ENCODE measurements at regions not wholly inside any gene's neighbourhood (a gene's known extent, or its start where the extent isn't known, plus 50 kb on each side); places are given as distances from the start of the nearest gene placed in this dataset.

- Histone ChIP-seq H3K4me2 (ENCODE audit: insufficient read depth, insufficient read length, low read length) (no peak overlapping the region), H2AK5ac (ENCODE audit: insufficient read length, low read length) (no peak overlapping the region), H3K18ac (ENCODE audit: insufficient read length, low read depth, low read length) (no peak overlapping the region), H3K27ac (ENCODE audit: insufficient read length, low read depth, low read length) (no peak overlapping the region), H2BK15ac (ENCODE audit: low read depth, low read length) (no peak overlapping the region), H3K9ac (ENCODE audit: extremely low read depth, insufficient read length, low read length) (no peak overlapping the region), H3K79me1 (ENCODE audit: insufficient read depth, low read depth, low read length, poor library complexity, severe bottlenecking) (no peaks in the 10 kb centered on the region), H3K4ac (ENCODE audit: low read depth, low read length) (no peak overlapping the region), H3K23ac (ENCODE audit: insufficient read length, low read depth, low read length) (no peak overlapping the region), H2BK12ac (ENCODE audit: insufficient read length, low read depth, low read length) (no peak overlapping the region), H2AFZ (ENCODE audit: low read length) (no peak overlapping the region), H4K8ac (replicated peaks; ENCODE audit: insufficient read length, low read depth, low read length) (no peak overlapping the region), H3T11ph (ENCODE audit: low read length) (no peak overlapping the region), H4K91ac (ENCODE audit: insufficient read length, low read depth, low read length) (no peak overlapping the region), H4K5ac (ENCODE audit: insufficient read length, low read depth, low read length) (no peak overlapping the region), H3K14ac (ENCODE audit: insufficient read depth, low read length) (no peak overlapping the region), H3K79me2 (ENCODE audit: insufficient read depth, low read length) (no peaks in the 10 kb centered on the region), H3K56ac (ENCODE audit: insufficient read length, low read depth, low read length) (no peak overlapping the region), H2BK20ac (ENCODE audit: low read depth, low read length, poor library complexity, severe bottlenecking) (no peak overlapping the region), H3K27me3 (ENCODE audit: insufficient read depth, low read length) (no peaks in the 10 kb centered on the region), H2BK120ac (ENCODE audit: low read depth, low read length, poor library complexity, severe bottlenecking) (no peak overlapping the region), H2BK5ac (ENCODE audit: insufficient read length, low read length) (no peak overlapping the region), H3K4me1 (ENCODE audit: insufficient read depth, low read length) (no peaks in the 10 kb centered on the region), H3K9me3 (ENCODE audit: control insufficient read depth, low read depth, low read length) (no peaks in the 10 kb centered on the region), H4K20me1 (ENCODE audit: control insufficient read depth, insufficient read depth, insufficient read length) (no peaks in the 10 kb centered on the region), H3K23me2 (ENCODE audit: insufficient read length, low read depth, low read length, poor library complexity, severe bottlenecking) (no peaks in the 10 kb centered on the region)
- peak overlapping the region in 1 of 3 experiments; percentile 70; a peak in 1 of 7 replicates for H3K27ac Mint-ChIP-seq
- no peak for TF ChIP-seq CTCF (conservative IDR thresholded peaks at IDR 0.05)
- WGBS (ENCODE audit: extremely low coverage, insufficient read length, low lambda C conversion rate), result no CpG with 5 or more reads among the region's 3 CpGs
- peaks cover 6% of the 10 kb centered on the region in 2 experiments for H3K4me1 Mint-ChIP-seq
- H3K9me3 Mint-ChIP-seq, result no peaks in the 10 kb centered on the region
- DNase-seq, result no peak
- peaks cover 8% of the 10 kb centered on the region for H3K27me3 Mint-ChIP-seq (ENCODE audit: low read depth)
- H3K36me3 Mint-ChIP-seq (ENCODE audit: insufficient read depth in 1 of 3, low read depth in 3 of 3), result no peaks in the 10 kb centered on the region
- H3K4me3 Mint-ChIP-seq, result no peak overlapping the region
Measured at GRCh38 chr11:15668718-15669117, 554.0 kb downstream of the INSC start.

All from H9 (cell line).